ENCODE measurements at regions not wholly inside any gene's neighbourhood (a gene's known extent, or its start where the extent isn't known, plus 50 kb on each side); places are given as distances from the start of the nearest gene placed in this dataset.

- no peak for TF ChIP-seq CTCF (IDR thresholded peaks at IDR 0.05)
- no peak for TF ChIP-seq POLR2A (IDR thresholded peaks at IDR 0.05)
Observed at GRCh38 chr3:39592311-39593050, 125.0 kb downstream of the MOBP start.
